Kidney epithelial cell (primary cell): ENCODE measurements at regions not wholly inside any gene's neighbourhood (a gene's known extent, or its start where the extent isn't known, plus 50 kb on each side); places are given as distances from the start of the nearest gene placed in this dataset.
"Not testable (repeated sequence)": the region's sequence is repeated elsewhere in the genome, so short reads cannot be mapped to it uniquely, and the experiment has no call there.

ENCODE experiments used
- DNase-seq: peaks from one replicate; pipeline ENCODE4 v3.0.0-alpha.2; 2010; ENCODE audit warnings: low read depth
- H3K27me3 ChIP-seq: 2 replicates; pipeline ENCODE4 v1.6.0; 2011; ENCODE audit warnings: low read length; ENCODE audit not compliant: control insufficient read depth, insufficient read depth
- H3K36me3 ChIP-seq: 2 replicates; pipeline ENCODE4 v1.5.1; 2011; ENCODE audit warnings: low read length; ENCODE audit not compliant: control insufficient read depth, insufficient read depth
- H3K4me3 ChIP-seq: 2 replicates; pipeline ENCODE4 v1.5.1; 2011; ENCODE audit warnings: low read depth, mild to moderate bottlenecking, control low read depth, low read length
- CTCF ChIP-seq: IDR thresholded peaks from 2 replicates; pipeline ENCODE4 v1.5.1; 2011; ENCODE audit warnings: mild to moderate bottlenecking, moderate library complexity, low read length, control low read depth, inconsistent platforms; ENCODE audit not compliant: insufficient read depth, poor library complexity, severe bottlenecking

- no peaks in the 10 kb centered on the region for H3K36me3 ChIP-seq
- H3K27me3 ChIP-seq: no peaks in the 10 kb centered on the region
- TF ChIP-seq CTCF: no peak
- no peak for DNase-seq
- H3K4me3 ChIP-seq: no peak overlapping the region
Observed at GRCh38 chr13:86907156-86907555, 764.0 kb upstream of the SLITRK5 start.

- H3K4me3 ChIP-seq: no peak overlapping the region
- no peaks in the 10 kb centered on the region for H3K27me3 ChIP-seq
- H3K36me3 ChIP-seq: no peaks in the 10 kb centered on the region
- no peak for TF ChIP-seq CTCF
- no peak for DNase-seq
Observed at GRCh38 chr13:86909318-86909717, 761.9 kb upstream of the SLITRK5 start.

GRCh38 chr13:86914757-86915156 lies 756.4 kb upstream of the SLITRK5 start:
- H3K36me3 ChIP-seq: no peaks in the 10 kb centered on the region
- no peaks in the 10 kb centered on the region for H3K27me3 ChIP-seq
- no peak for TF ChIP-seq CTCF
- no peak overlapping the region for H3K4me3 ChIP-seq
- DNase-seq: no peak

GRCh38 chr13:86917438-86917837 lies 753.7 kb upstream of the SLITRK5 start:
- H3K36me3 ChIP-seq, H3K4me3 ChIP-seq, H3K27me3 ChIP-seq, DNase-seq: not testable (repeated sequence)

- TF ChIP-seq CTCF: no peak
- Histone ChIP-seq H3K4me3 (no peak overlapping the region), H3K36me3 (no peaks in the 10 kb centered on the region), H3K27me3 (no peaks in the 10 kb centered on the region)
- no peak for DNase-seq
Observed at GRCh38 chr13:86918682-86919081, 752.5 kb upstream of the SLITRK5 start.

- H3K27me3 ChIP-seq: no peaks in the 10 kb centered on the region
- TF ChIP-seq CTCF: no peak
- H3K36me3 ChIP-seq: no peaks in the 10 kb centered on the region
- DNase-seq: no peak
- H3K4me3 ChIP-seq: no peak overlapping the region
Observed at GRCh38 chr13:86920961-86921360, 750.2 kb upstream of the SLITRK5 start.
